ENCODE measurements at regions not wholly inside any gene's neighbourhood (a gene's known extent, or its start where the extent isn't known, plus 50 kb on each side); places are given as distances from the start of the nearest gene placed in this dataset.

- no peak for DNase-seq (ENCODE audit: insufficient read length, low spot score, missing footprints)
- H2AFZ ChIP-seq (ENCODE audit: low read length) = no peak overlapping the region
- H3K27ac ChIP-seq (ENCODE audit: low read depth, low read length) = no peak overlapping the region
- no peaks in the 10 kb centered on the region for H3K36me3 ChIP-seq (ENCODE audit: insufficient read depth, low read length)
- no peaks in the 10 kb centered on the region for H3K9me3 ChIP-seq (ENCODE audit: low read depth, low read length)
- H3K79me2 ChIP-seq (ENCODE audit: insufficient read depth, low read length) = no peaks in the 10 kb centered on the region
- H3K4me2 ChIP-seq (ENCODE audit: insufficient read depth, low read length) = no peak overlapping the region
- no peaks in the 10 kb centered on the region for H3K27me3 ChIP-seq (ENCODE audit: insufficient read depth, low read length)
- peaks cover 17% of the 10 kb centered on the region for H3K4me1 ChIP-seq (ENCODE audit: insufficient read depth, low read length)
- no peaks in the 10 kb centered on the region for H4K20me1 ChIP-seq (ENCODE audit: insufficient read depth, low read length)
- H3K4me3 ChIP-seq (ENCODE audit: insufficient read depth, low read length) = no peak overlapping the region
- no peak for TF ChIP-seq CTCF (IDR thresholded peaks at IDR 0.05; ENCODE audit: extremely low read depth, low read depth, low read length)
These were observed 145.2 kb downstream of the PMP22 start for GRCh38 chr17:15119968-15120367.

GRCh38 chr17:15117239-15117638, 147.9 kb downstream of the PMP22 start:
- Histone ChIP-seq H3K4me2 (ENCODE audit: insufficient read depth, low read length) (no peak overlapping the region), H3K27me3 (ENCODE audit: insufficient read depth, low read length) (no peaks in the 10 kb centered on the region), H3K79me2 (ENCODE audit: insufficient read depth, low read length) (no peaks in the 10 kb centered on the region), H2AFZ (ENCODE audit: low read length) (no peak overlapping the region), H4K20me1 (ENCODE audit: insufficient read depth, low read length) (no peaks in the 10 kb centered on the region), H3K27ac (ENCODE audit: low read depth, low read length) (no peak overlapping the region), H3K36me3 (ENCODE audit: insufficient read depth, low read length) (no peaks in the 10 kb centered on the region), H3K4me1 (ENCODE audit: insufficient read depth, low read length) (no peaks in the 10 kb centered on the region), H3K4me3 (ENCODE audit: insufficient read depth, low read length) (no peak overlapping the region), H3K9me3 (ENCODE audit: low read depth, low read length) (no peaks in the 10 kb centered on the region)
- no peak for DNase-seq (ENCODE audit: insufficient read length, low spot score, missing footprints)
- TF ChIP-seq CTCF (IDR thresholded peaks at IDR 0.05; ENCODE audit: extremely low read depth, low read depth, low read length) = no peak

GRCh38 chr17:15112846-15113617, 152.1 kb downstream of the PMP22 start:
- Histone ChIP-seq H3K27me3 (ENCODE audit: insufficient read depth, low read length) (no peaks in the 10 kb centered on the region), H3K4me2 (ENCODE audit: insufficient read depth, low read length) (peak overlapping the region; percentile 70), H3K27ac (ENCODE audit: low read depth, low read length) (no peak overlapping the region), H3K36me3 (ENCODE audit: insufficient read depth, low read length) (no peaks in the 10 kb centered on the region), H3K4me1 (ENCODE audit: insufficient read depth, low read length) (no peaks in the 10 kb centered on the region), H4K20me1 (ENCODE audit: insufficient read depth, low read length) (no peaks in the 10 kb centered on the region), H2AFZ (ENCODE audit: low read length) (peak overlapping the region; percentile 81), H3K79me2 (ENCODE audit: insufficient read depth, low read length) (no peaks in the 10 kb centered on the region), H3K9me3 (ENCODE audit: low read depth, low read length) (no peaks in the 10 kb centered on the region), H3K4me3 (ENCODE audit: insufficient read depth, low read length) (peak overlapping the region; percentile 27)
- TF ChIP-seq CTCF (IDR thresholded peaks at IDR 0.05; ENCODE audit: extremely low read depth, low read depth, low read length) = no peak
- DNase-seq (ENCODE audit: insufficient read length, low spot score, missing footprints) = peak; percentile 73

- H3K4me2 ChIP-seq (ENCODE audit: insufficient read depth, low read length) = no peak overlapping the region
- no peaks in the 10 kb centered on the region for H3K36me3 ChIP-seq (ENCODE audit: insufficient read depth, low read length)
- H3K9me3 ChIP-seq (ENCODE audit: low read depth, low read length) = no peaks in the 10 kb centered on the region
- no peak for DNase-seq (ENCODE audit: insufficient read length, low spot score, missing footprints)
- TF ChIP-seq CTCF (IDR thresholded peaks at IDR 0.05; ENCODE audit: extremely low read depth, low read depth, low read length) = no peak
- H3K79me2 ChIP-seq (ENCODE audit: insufficient read depth, low read length) = no peaks in the 10 kb centered on the region
- no peaks in the 10 kb centered on the region for H4K20me1 ChIP-seq (ENCODE audit: insufficient read depth, low read length)
- no peak overlapping the region for H3K27ac ChIP-seq (ENCODE audit: low read depth, low read length)
- no peak overlapping the region for H3K4me3 ChIP-seq (ENCODE audit: insufficient read depth, low read length)
- no peak overlapping the region for H2AFZ ChIP-seq (ENCODE audit: low read length)
- no peaks in the 10 kb centered on the region for H3K27me3 ChIP-seq (ENCODE audit: insufficient read depth, low read length)
- H3K4me1 ChIP-seq (ENCODE audit: insufficient read depth, low read length) = peaks cover 7% of the 10 kb centered on the region
These were observed 155.5 kb downstream of the PMP22 start for GRCh38 chr17:15109608-15110007.
